GM18868 (cell line): ENCODE measurements at regions not wholly inside any gene's neighbourhood (a gene's known extent, or its start where the extent isn't known, plus 50 kb on each side); places are given as distances from the start of the nearest gene placed in this dataset.

ENCODE experiments used
- ATAC-seq: cut with Tn5 transposase; IDR thresholded peaks from one replicate; pipeline ENCODE4 v1.9.1; 2021; ENCODE audit warnings: mild to moderate bottlenecking, moderate library complexity; ENCODE audit not compliant: unreplicated experiment

GRCh38 chr4:144564358-144564757 is 81.6 kb upstream of the HHIP start:
- ATAC-seq = peak; percentile 75

- peak; percentile 62 for ATAC-seq
These were observed 80.3 kb upstream of the HHIP start for GRCh38 chr4:144565527-144566195.

- no peak for ATAC-seq
These were observed 73.3 kb upstream of the HHIP start for GRCh38 chr4:144572660-144573059.

- peak; percentile 95 for ATAC-seq
These were observed 72.0 kb upstream of the HHIP start for GRCh38 chr4:144574000-144574399.

- no peak for ATAC-seq
These were observed 71.4 kb upstream of the HHIP start for GRCh38 chr4:144574509-144574908.

GRCh38 chr4:144575181-144575580 is 70.8 kb upstream of the HHIP start:
- ATAC-seq = peak; percentile 61

GRCh38 chr4:144578681-144579080 is 67.3 kb upstream of the HHIP start:
- no peak for ATAC-seq

- ATAC-seq = no peak
These were observed 66.4 kb upstream of the HHIP start for GRCh38 chr4:144579411-144580030.

GRCh38 chr4:144580430-144580829 is 65.5 kb upstream of the HHIP start:
- ATAC-seq = no peak

- no peak for ATAC-seq
These were observed 63.7 kb upstream of the HHIP start for GRCh38 chr4:144582105-144582850.

- no peak for ATAC-seq
These were observed 63.0 kb upstream of the HHIP start for GRCh38 chr4:144582975-144583374.

GRCh38 chr4:144583658-144584057 is 62.3 kb upstream of the HHIP start:
- ATAC-seq = no peak

- ATAC-seq = peak; percentile 76
These were observed 61.5 kb upstream of the HHIP start for GRCh38 chr4:144584428-144584827.

GRCh38 chr4:144589512-144589911 is 56.4 kb upstream of the HHIP start:
- ATAC-seq = peak; percentile 65

GRCh38 chr4:144590020-144590419 is 55.9 kb upstream of the HHIP start:
- peak; percentile 2 for ATAC-seq

GRCh38 chr4:144591401-144591800 is 54.6 kb upstream of the HHIP start:
- peak; percentile 55 for ATAC-seq

GRCh38 chr4:144592264-144592663 is 53.7 kb upstream of the HHIP start:
- no peak for ATAC-seq

GRCh38 chr4:144594471-144594986 is 51.4 kb upstream of the HHIP start:
- ATAC-seq = no peak

GRCh38 chr4:144595681-144596080 is 50.3 kb upstream of the HHIP start:
- no peak for ATAC-seq
